Ecto neural progenitor cell (in vitro differentiated cells): ENCODE measurements at regions not wholly inside any gene's neighbourhood (a gene's known extent, or its start where the extent isn't known, plus 50 kb on each side); places are given as distances from the start of the nearest gene placed in this dataset.
"Not testable (repeated sequence)": the region's sequence is repeated elsewhere in the genome, so short reads cannot be mapped to it uniquely, and the experiment has no call there.

Source experiments
- DNase-seq: peaks from one replicate; pipeline ENCODE4 v3.0.0-alpha.2; 2018; ENCODE audit warnings: low spot score

GRCh38 chr5:84961193-84961592, 576.5 kb upstream of the EDIL3 start:
- no peak for DNase-seq

- DNase-seq: no peak
Observed at GRCh38 chr5:84961903-84962302, 577.2 kb upstream of the EDIL3 start.

GRCh38 chr5:84983093-84983492, 598.4 kb upstream of the EDIL3 start:
- no peak for DNase-seq

- no peak for DNase-seq
Observed at GRCh38 chr5:84985148-84985547, 600.5 kb upstream of the EDIL3 start.

GRCh38 chr5:84986688-84987087, 602.0 kb upstream of the EDIL3 start:
- DNase-seq: no peak

- DNase-seq: no peak
Observed at GRCh38 chr5:85000671-85001070, 616.0 kb upstream of the EDIL3 start.

- not testable (repeated sequence) for DNase-seq
Observed at GRCh38 chr5:85002026-85002425, 617.3 kb upstream of the EDIL3 start.

GRCh38 chr5:85010014-85010562, 625.4 kb upstream of the EDIL3 start:
- no peak for DNase-seq

- DNase-seq: no peak
Observed at GRCh38 chr5:85017261-85017660, 632.6 kb upstream of the EDIL3 start.

GRCh38 chr5:85030316-85031084, 645.8 kb upstream of the EDIL3 start:
- no peak for DNase-seq

- peak; percentile 51 for DNase-seq
Observed at GRCh38 chr5:85049020-85049419, 664.3 kb upstream of the EDIL3 start.

- no peak for DNase-seq
Observed at GRCh38 chr5:85052826-85053225, 668.1 kb upstream of the EDIL3 start.

- DNase-seq: no peak
Observed at GRCh38 chr5:85069659-85070640, 685.3 kb upstream of the EDIL3 start.

- no peak for DNase-seq
Observed at GRCh38 chr5:85077581-85077980, 692.9 kb upstream of the EDIL3 start.

- no peak for DNase-seq
Observed at GRCh38 chr5:85096421-85096820, 711.7 kb upstream of the EDIL3 start.

GRCh38 chr5:85108471-85108870, 723.8 kb upstream of the EDIL3 start:
- no peak for DNase-seq

GRCh38 chr5:85109616-85110015, 724.9 kb upstream of the EDIL3 start:
- DNase-seq: no peak

GRCh38 chr5:85132269-85132668, 747.6 kb upstream of the EDIL3 start:
- no peak for DNase-seq

- DNase-seq: no peak
Observed at GRCh38 chr5:85140471-85140870, 755.8 kb upstream of the EDIL3 start.

- DNase-seq: no peak
Observed at GRCh38 chr5:85143138-85143537, 758.5 kb upstream of the EDIL3 start.

- no peak for DNase-seq
Observed at GRCh38 chr5:85148701-85149100, 764.0 kb upstream of the EDIL3 start.

GRCh38 chr5:85159395-85159794, 774.7 kb upstream of the EDIL3 start:
- no peak for DNase-seq

- DNase-seq: no peak
Observed at GRCh38 chr5:85168474-85168873, 783.8 kb upstream of the EDIL3 start.
